MM.1S (cell line): ENCODE measurements at regions not wholly inside any gene's neighbourhood (a gene's known extent, or its start where the extent isn't known, plus 50 kb on each side); places are given as distances from the start of the nearest gene placed in this dataset.
"Not testable (repeated sequence)": the region's sequence is repeated elsewhere in the genome, so short reads cannot be mapped to it uniquely, and the experiment has no call there.

ENCODE experiments used
- DNase-seq: peaks from one replicate; pipeline ENCODE4 v3.0.0-alpha.2; 2015
- H2AFZ ChIP-seq: fragments of 300-600 bp; sonication (generic); 2 replicates; pipeline ENCODE4 v1.6.0; 2016; ENCODE audit warnings: antibody characterized with exemption, low read length
- H3F3A ChIP-seq: fragments of 300-600 bp; sonication (generic); 2 replicates; pipeline ENCODE4 v1.6.1; 2016; ENCODE audit warnings: mild to moderate bottlenecking, antibody characterized with exemption, low read length, moderate library complexity, mixed read lengths; ENCODE audit not compliant: insufficient read depth
- H3K27ac ChIP-seq: fragments of 300-600 bp; sonication (generic); 2 replicates; pipeline ENCODE4 v1.5.1; 2016; ENCODE audit warnings: mild to moderate bottlenecking, low read length
- H3K27me3 ChIP-seq: fragments of 300-600 bp; sonication (generic); replicated peaks from 2 replicates; pipeline ENCODE4 v1.6.0; 2016; ENCODE audit warnings: low read length; ENCODE audit not compliant: insufficient read depth
- H3K36me3 ChIP-seq: fragments of 300-600 bp; sonication (generic); replicated peaks from 2 replicates; pipeline ENCODE4 v1.6.1; 2016; ENCODE audit warnings: mild to moderate bottlenecking, low read length, mixed read lengths; ENCODE audit not compliant: insufficient read depth
- H3K4me1 ChIP-seq: fragments of 300-600 bp; sonication (generic); 2 replicates; pipeline ENCODE4 v1.6.1; 2016; ENCODE audit warnings: low read length, mixed read lengths
- H3K4me2 ChIP-seq: fragments of 300-600 bp; sonication (generic); 2 replicates; pipeline ENCODE4 v1.6.0; 2016; ENCODE audit warnings: low read depth, low read length
- H3K4me3 ChIP-seq: fragments of 300-600 bp; sonication (generic); 2 replicates; pipeline ENCODE4 v1.5.1; 2016; ENCODE audit warnings: low read length, mixed read lengths
- H3K79me2 ChIP-seq: fragments of 300-600 bp; sonication (generic); 2 replicates; pipeline ENCODE4 v1.6.1; 2016; ENCODE audit warnings: mixed run types, low read length, mixed read lengths
- H3K9ac ChIP-seq: fragments of 300-600 bp; sonication (generic); 2 replicates; pipeline ENCODE4 v1.6.1; 2016; ENCODE audit warnings: low read length, mixed read lengths
- H3K9me2 ChIP-seq: fragments of 300-600 bp; sonication (generic); replicated peaks from 2 replicates; pipeline ENCODE4 v1.6.1; 2016; ENCODE audit warnings: mild to moderate bottlenecking, low read length, mixed read lengths; ENCODE audit not compliant: insufficient read depth
- H3K9me3 ChIP-seq: fragments of 300-600 bp; sonication (generic); replicated peaks from 2 replicates; pipeline ENCODE4 v1.6.1; 2016; ENCODE audit warnings: mild to moderate bottlenecking, low read length, mixed read lengths; ENCODE audit not compliant: insufficient read depth
- H4K20me1 ChIP-seq: fragments of 300-600 bp; sonication (generic); 2 replicates; pipeline ENCODE4 v1.6.1; 2016; ENCODE audit warnings: mild to moderate bottlenecking, low read length, moderate library complexity, mixed read lengths; ENCODE audit not compliant: insufficient read depth
- EZH2 ChIP-seq: fragments of 300-600 bp; sonication (generic); optimal IDR thresholded peaks from 2 replicates; pipeline ENCODE3; 2017; ENCODE audit warnings: low read depth, mild to moderate bottlenecking, antibody characterized with exemption, low read length, mixed read lengths
- EZH2phosphoT487 ChIP-seq: fragments of 300-600 bp; sonication (generic); IDR thresholded peaks from 2 replicates; pipeline ENCODE4 v1.6.1; 2018; ENCODE audit warnings: antibody characterized with exemption, low read length
- TF ChIP-seq, protein P1 (sequence below): fragments of 300-600 bp; sonication (generic); IDR thresholded peaks from 2 replicates; pipeline ENCODE4 v1.5.1; 2016; ENCODE audit warnings: antibody characterized with exemption, low read length, mixed read lengths

DNA sequence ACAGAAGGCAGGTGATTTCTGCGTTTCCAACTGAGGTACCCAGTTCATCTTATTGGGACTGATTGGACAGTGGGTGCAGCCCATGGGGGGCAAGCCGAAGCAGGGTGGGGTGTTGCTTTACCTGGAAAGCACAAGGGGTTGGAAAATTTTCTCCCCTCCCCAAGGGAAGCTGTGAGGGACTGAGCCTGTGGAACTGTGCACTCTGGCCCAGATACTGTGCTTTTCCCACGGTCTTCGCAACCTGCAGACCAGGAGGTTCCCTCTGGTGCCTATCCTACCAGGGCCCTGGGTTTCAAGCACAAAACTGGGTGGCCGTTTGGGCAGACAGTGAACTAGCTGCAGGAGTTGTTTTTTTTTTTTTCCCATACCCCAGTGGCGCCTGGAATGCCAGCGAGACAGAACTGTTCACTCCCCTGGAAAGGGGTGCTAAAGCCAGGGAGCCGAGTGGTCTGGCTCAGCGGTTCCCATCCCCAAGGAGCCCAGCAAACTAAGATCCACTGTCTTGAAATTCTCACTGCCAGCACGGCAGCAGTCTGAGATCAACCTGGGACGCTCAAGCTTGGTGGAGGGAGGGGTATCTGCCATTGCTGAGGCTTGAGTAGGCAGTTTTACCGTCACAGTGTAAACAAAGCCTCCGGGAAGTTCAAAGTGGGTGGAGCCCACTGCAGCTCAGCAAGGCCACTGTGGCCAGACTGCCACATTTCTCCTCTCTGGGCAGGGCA, 97.2 kb downstream of the JRKL start:
- Histone ChIP-seq H3K9me3 (no peaks in the 10 kb centered on the region), H2AFZ (no peak overlapping the region; the same call in 1 of the 2 replicates), H3K27me3 (no peaks in the 10 kb centered on the region), H3K27ac (no peak overlapping the region), H3K9ac (no peak overlapping the region), H3F3A (no peaks in the 10 kb centered on the region), H3K79me2 (no peaks in the 10 kb centered on the region), H3K4me3 (no peak overlapping the region), H4K20me1 (no peaks in the 10 kb centered on the region), H3K36me3 (no peaks in the 10 kb centered on the region), H3K4me2 (no peak overlapping the region), H3K9me2 (no peaks in the 10 kb centered on the region), H3K4me1 (no peaks in the 10 kb centered on the region)
- TF ChIP-seq EZH2phosphoT487, result no peak
- TF ChIP-seq, protein P1, sequence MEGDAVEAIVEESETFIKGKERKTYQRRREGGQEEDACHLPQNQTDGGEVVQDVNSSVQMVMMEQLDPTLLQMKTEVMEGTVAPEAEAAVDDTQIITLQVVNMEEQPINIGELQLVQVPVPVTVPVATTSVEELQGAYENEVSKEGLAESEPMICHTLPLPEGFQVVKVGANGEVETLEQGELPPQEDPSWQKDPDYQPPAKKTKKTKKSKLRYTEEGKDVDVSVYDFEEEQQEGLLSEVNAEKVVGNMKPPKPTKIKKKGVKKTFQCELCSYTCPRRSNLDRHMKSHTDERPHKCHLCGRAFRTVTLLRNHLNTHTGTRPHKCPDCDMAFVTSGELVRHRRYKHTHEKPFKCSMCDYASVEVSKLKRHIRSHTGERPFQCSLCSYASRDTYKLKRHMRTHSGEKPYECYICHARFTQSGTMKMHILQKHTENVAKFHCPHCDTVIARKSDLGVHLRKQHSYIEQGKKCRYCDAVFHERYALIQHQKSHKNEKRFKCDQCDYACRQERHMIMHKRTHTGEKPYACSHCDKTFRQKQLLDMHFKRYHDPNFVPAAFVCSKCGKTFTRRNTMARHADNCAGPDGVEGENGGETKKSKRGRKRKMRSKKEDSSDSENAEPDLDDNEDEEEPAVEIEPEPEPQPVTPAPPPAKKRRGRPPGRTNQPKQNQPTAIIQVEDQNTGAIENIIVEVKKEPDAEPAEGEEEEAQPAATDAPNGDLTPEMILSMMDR, result no peak
- no peak for TF ChIP-seq EZH2
- DNase-seq, result peak; percentile 27

- not testable (repeated sequence) for H3K9me3 ChIP-seq, H3K9ac ChIP-seq, DNase-seq, H3K79me2 ChIP-seq, H3K27me3 ChIP-seq, H3K4me3 ChIP-seq, H3F3A ChIP-seq, H3K36me3 ChIP-seq, H2AFZ ChIP-seq, H4K20me1 ChIP-seq, H3K4me1 ChIP-seq, H3K27ac ChIP-seq, H3K9me2 ChIP-seq, H3K4me2 ChIP-seq
Observed at GRCh38 chr11:96488911-96489310, 99.1 kb downstream of the JRKL start.

- Histone ChIP-seq H4K20me1 (no peaks in the 10 kb centered on the region), H3K9me3 (no peaks in the 10 kb centered on the region), H3K79me2 (no peaks in the 10 kb centered on the region), H3K9me2 (no peaks in the 10 kb centered on the region), H3K4me1 (no peaks in the 10 kb centered on the region), H3K9ac (no peak overlapping the region), H3K27me3 (no peaks in the 10 kb centered on the region), H3F3A (no peaks in the 10 kb centered on the region), H2AFZ (no peak overlapping the region), H3K4me2 (no peak overlapping the region), H3K4me3 (no peak overlapping the region), H3K27ac (no peak overlapping the region), H3K36me3 (no peaks in the 10 kb centered on the region)
- TF ChIP-seq EZH2 (no peak), EZH2phosphoT487 (no peak)
- TF ChIP-seq, protein P1, result no peak
- no peak for DNase-seq
Observed at GRCh38 chr11:96500440-96500839, 110.6 kb downstream of the JRKL start.

- no peaks in the 10 kb centered on the region for H3K27me3 ChIP-seq
- no peak overlapping the region for H2AFZ ChIP-seq
- DNase-seq, result no peak
- TF ChIP-seq EZH2phosphoT487 (no peak), EZH2 (no peak)
- TF ChIP-seq, protein P1, result no peak
- H3K9ac ChIP-seq, result no peak overlapping the region
- no peak overlapping the region for H3K27ac ChIP-seq
- no peak overlapping the region for H3K4me3 ChIP-seq
- H3F3A ChIP-seq, result no peaks in the 10 kb centered on the region
- no peaks in the 10 kb centered on the region for H3K36me3 ChIP-seq
- H3K4me1 ChIP-seq, result no peaks in the 10 kb centered on the region
- H3K9me2 ChIP-seq, result no peaks in the 10 kb centered on the region
- H3K79me2 ChIP-seq, result no peaks in the 10 kb centered on the region
- H4K20me1 ChIP-seq, result no peaks in the 10 kb centered on the region
- no peaks in the 10 kb centered on the region for H3K9me3 ChIP-seq
- no peak overlapping the region for H3K4me2 ChIP-seq
Observed at GRCh38 chr11:96506041-96506440, 116.2 kb downstream of the JRKL start.
